ENCODE measurements at regions not wholly inside any gene's neighbourhood (a gene's known extent, or its start where the extent isn't known, plus 50 kb on each side); places are given as distances from the start of the nearest gene placed in this dataset.

- TF ChIP-seq RAD21 (IDR thresholded peaks at IDR 0.05; ENCODE audit: low read depth) (no peak), CREB1 (IDR thresholded peaks at IDR 0.05; ENCODE audit: low read depth) (no peak), YY1 (IDR thresholded peaks at IDR 0.05; ENCODE audit: low read depth) (no peak), TCF12 (IDR thresholded peaks at IDR 0.05; ENCODE audit: low read depth) (no peak), USF1 (IDR thresholded peaks at IDR 0.05) (no peak), ZBTB7A (IDR thresholded peaks at IDR 0.05; ENCODE audit: low read depth) (no peak), REST (IDR thresholded peaks at IDR 0.05; ENCODE audit: low read depth) (no peak), EP300 (IDR thresholded peaks at IDR 0.05; ENCODE audit: borderline replicate concordance) (no peak), CEBPB (IDR thresholded peaks at IDR 0.05) (no peak), NFIC (IDR thresholded peaks at IDR 0.05) (no peak), TEAD4 (IDR thresholded peaks at IDR 0.05) (no peak), TAF1 (IDR thresholded peaks at IDR 0.05; ENCODE audit: low read depth) (no peak), MAX (IDR thresholded peaks at IDR 0.05) (no peak), FOXM1 (IDR thresholded peaks at IDR 0.05; ENCODE audit: borderline replicate concordance, low read depth) (no peak), EGR1 (IDR thresholded peaks at IDR 0.05) (no peak)
These were observed 613.7 kb downstream of the TMEM114 start for GRCh38 chr16:7976563-7976962.

- TF ChIP-seq TAF1 (IDR thresholded peaks at IDR 0.05; ENCODE audit: low read depth) (no peak), YY1 (IDR thresholded peaks at IDR 0.05; ENCODE audit: low read depth) (no peak), NFIC (IDR thresholded peaks at IDR 0.05) (no peak), TEAD4 (IDR thresholded peaks at IDR 0.05) (no peak), RAD21 (IDR thresholded peaks at IDR 0.05; ENCODE audit: low read depth) (no peak), TCF12 (IDR thresholded peaks at IDR 0.05; ENCODE audit: low read depth) (no peak), EP300 (IDR thresholded peaks at IDR 0.05; ENCODE audit: borderline replicate concordance) (no peak), REST (IDR thresholded peaks at IDR 0.05; ENCODE audit: low read depth) (no peak), USF1 (IDR thresholded peaks at IDR 0.05) (no peak)
These were observed 614.2 kb downstream of the TMEM114 start for GRCh38 chr16:7976125-7976524.

GRCh38 chr16:7967996-7968509 lies 622.3 kb downstream of the TMEM114 start:
- TF ChIP-seq EP300 (IDR thresholded peaks at IDR 0.05; ENCODE audit: borderline replicate concordance) (no peak), ZBTB7A (IDR thresholded peaks at IDR 0.05; ENCODE audit: low read depth) (no peak), TAF1 (IDR thresholded peaks at IDR 0.05; ENCODE audit: low read depth) (no peak), USF1 (IDR thresholded peaks at IDR 0.05) (no peak), TCF12 (IDR thresholded peaks at IDR 0.05; ENCODE audit: low read depth) (no peak), TEAD4 (IDR thresholded peaks at IDR 0.05) (no peak), FOXM1 (IDR thresholded peaks at IDR 0.05; ENCODE audit: borderline replicate concordance, low read depth) (no peak), EGR1 (IDR thresholded peaks at IDR 0.05) (no peak), CREB1 (IDR thresholded peaks at IDR 0.05; ENCODE audit: low read depth) (no peak), MAX (IDR thresholded peaks at IDR 0.05) (no peak), NFIC (IDR thresholded peaks at IDR 0.05) (no peak), CEBPB (IDR thresholded peaks at IDR 0.05) (no peak)

GRCh38 chr16:7964744-7965143 lies 625.6 kb downstream of the TMEM114 start:
- TF ChIP-seq TEAD4 (IDR thresholded peaks at IDR 0.05) (no peak), USF1 (IDR thresholded peaks at IDR 0.05) (no peak), MAX (IDR thresholded peaks at IDR 0.05) (no peak), TCF12 (IDR thresholded peaks at IDR 0.05; ENCODE audit: low read depth) (no peak), TAF1 (IDR thresholded peaks at IDR 0.05; ENCODE audit: low read depth) (no peak), NFIC (IDR thresholded peaks at IDR 0.05) (no peak), REST (IDR thresholded peaks at IDR 0.05; ENCODE audit: low read depth) (no peak), CREB1 (IDR thresholded peaks at IDR 0.05; ENCODE audit: low read depth) (no peak), YY1 (IDR thresholded peaks at IDR 0.05; ENCODE audit: low read depth) (no peak), CEBPB (IDR thresholded peaks at IDR 0.05) (no peak), EGR1 (IDR thresholded peaks at IDR 0.05) (no peak), EP300 (IDR thresholded peaks at IDR 0.05; ENCODE audit: borderline replicate concordance) (no peak)

All from Ishikawa (cell line).